ENCODE measurements at regions not wholly inside any gene's neighbourhood (a gene's known extent, or its start where the extent isn't known, plus 50 kb on each side); places are given as distances from the start of the nearest gene placed in this dataset.

- no peak overlapping the region for H3K4me3 ChIP-seq (ENCODE audit: insufficient read depth, low read length)
- no peaks in the 10 kb centered on the region for H4K20me1 ChIP-seq (ENCODE audit: insufficient read depth, low read length)
- no peak overlapping the region for H3K4me2 ChIP-seq (ENCODE audit: insufficient read depth, low read length)
- no peak for DNase-seq (ENCODE audit: insufficient read length, low spot score, missing footprints)
- H3K4me1 ChIP-seq (ENCODE audit: insufficient read depth, low read length), result no peaks in the 10 kb centered on the region
- no peaks in the 10 kb centered on the region for H3K79me2 ChIP-seq (ENCODE audit: insufficient read depth, low read length)
- no peaks in the 10 kb centered on the region for H3K27me3 ChIP-seq (ENCODE audit: insufficient read depth, low read length)
- no peaks in the 10 kb centered on the region for H3K36me3 ChIP-seq (ENCODE audit: insufficient read depth, low read length)
- no peak overlapping the region for H2AFZ ChIP-seq (ENCODE audit: low read length)
- no peak overlapping the region for H3K27ac ChIP-seq (ENCODE audit: low read depth, low read length)
- no peak for TF ChIP-seq CTCF (IDR thresholded peaks at IDR 0.05; ENCODE audit: extremely low read depth, low read depth, low read length)
- H3K9me3 ChIP-seq (ENCODE audit: low read depth, low read length), result no peaks in the 10 kb centered on the region
Measured at GRCh38 chr12:92242907-92243306, 97.3 kb upstream of the BTG1 start.

- Histone ChIP-seq H3K27ac (ENCODE audit: low read depth, low read length) (no peak overlapping the region), H2AFZ (ENCODE audit: low read length) (no peak overlapping the region), H3K4me1 (ENCODE audit: insufficient read depth, low read length) (no peaks in the 10 kb centered on the region), H3K27me3 (ENCODE audit: insufficient read depth, low read length) (no peaks in the 10 kb centered on the region), H3K36me3 (ENCODE audit: insufficient read depth, low read length) (no peaks in the 10 kb centered on the region), H3K79me2 (ENCODE audit: insufficient read depth, low read length) (no peaks in the 10 kb centered on the region), H3K4me2 (ENCODE audit: insufficient read depth, low read length) (no peak overlapping the region), H3K4me3 (ENCODE audit: insufficient read depth, low read length) (no peak overlapping the region), H4K20me1 (ENCODE audit: insufficient read depth, low read length) (no peaks in the 10 kb centered on the region), H3K9me3 (ENCODE audit: low read depth, low read length) (no peaks in the 10 kb centered on the region)
- no peak for TF ChIP-seq CTCF (IDR thresholded peaks at IDR 0.05; ENCODE audit: extremely low read depth, low read depth, low read length)
- DNase-seq (ENCODE audit: insufficient read length, low spot score, missing footprints), result no peak
Measured at GRCh38 chr12:92237762-92238523, 92.3 kb upstream of the BTG1 start.

GRCh38 chr12:92237262-92237661 lies 91.6 kb upstream of the BTG1 start:
- H3K4me3 ChIP-seq (ENCODE audit: insufficient read depth, low read length), result no peak overlapping the region
- H3K27ac ChIP-seq (ENCODE audit: low read depth, low read length), result no peak overlapping the region
- H3K27me3 ChIP-seq (ENCODE audit: insufficient read depth, low read length), result no peaks in the 10 kb centered on the region
- TF ChIP-seq CTCF (IDR thresholded peaks at IDR 0.05; ENCODE audit: extremely low read depth, low read depth, low read length), result no peak
- H3K4me1 ChIP-seq (ENCODE audit: insufficient read depth, low read length), result no peaks in the 10 kb centered on the region
- H3K4me2 ChIP-seq (ENCODE audit: insufficient read depth, low read length), result no peak overlapping the region
- H3K79me2 ChIP-seq (ENCODE audit: insufficient read depth, low read length), result no peaks in the 10 kb centered on the region
- H2AFZ ChIP-seq (ENCODE audit: low read length), result no peak overlapping the region
- no peaks in the 10 kb centered on the region for H3K36me3 ChIP-seq (ENCODE audit: insufficient read depth, low read length)
- H3K9me3 ChIP-seq (ENCODE audit: low read depth, low read length), result no peaks in the 10 kb centered on the region
- no peak for DNase-seq (ENCODE audit: insufficient read length, low spot score, missing footprints)
- H4K20me1 ChIP-seq (ENCODE audit: insufficient read depth, low read length), result no peaks in the 10 kb centered on the region

GRCh38 chr12:92235703-92236472 lies 90.2 kb upstream of the BTG1 start:
- no peak overlapping the region for H3K4me3 ChIP-seq (ENCODE audit: insufficient read depth, low read length)
- no peak for TF ChIP-seq CTCF (IDR thresholded peaks at IDR 0.05; ENCODE audit: extremely low read depth, low read depth, low read length)

More at GRCh38 chr12:92235703-92236472, 90.2 kb upstream of the BTG1 start:
- Histone ChIP-seq H3K4me1 (ENCODE audit: insufficient read depth, low read length) (no peaks in the 10 kb centered on the region), H3K79me2 (ENCODE audit: insufficient read depth, low read length) (no peaks in the 10 kb centered on the region), H3K4me2 (ENCODE audit: insufficient read depth, low read length) (no peak overlapping the region), H2AFZ (ENCODE audit: low read length) (no peak overlapping the region), H4K20me1 (ENCODE audit: insufficient read depth, low read length) (no peaks in the 10 kb centered on the region), H3K27me3 (ENCODE audit: insufficient read depth, low read length) (no peaks in the 10 kb centered on the region), H3K9me3 (ENCODE audit: low read depth, low read length) (no peaks in the 10 kb centered on the region), H3K36me3 (ENCODE audit: insufficient read depth, low read length) (no peaks in the 10 kb centered on the region), H3K27ac (ENCODE audit: low read depth, low read length) (no peak overlapping the region)
- DNase-seq (ENCODE audit: insufficient read length, low spot score, missing footprints), result peak; percentile 29

Measured in osteoblast (primary cell).